H1 (cell line): ENCODE measurements at regions not wholly inside any gene's neighbourhood (a gene's known extent, or its start where the extent isn't known, plus 50 kb on each side); places are given as distances from the start of the nearest gene placed in this dataset.

Source experiments
- CTCF ChIA-PET: fragments of 300-600 bp; sonication (Branson Sonifier 250); formaldehyde crosslinking; loops from one replicate; lab custom pipeline; 2021; ENCODE audit not compliant: partially characterized antibody; lab: Charles Lee
- POLR2A ChIA-PET: fragments of 300-600 bp; sonication (Branson Sonifier 250); formaldehyde crosslinking; loops from one replicate; lab custom pipeline; 2021; ENCODE audit warnings: inconsistent platforms; ENCODE audit not compliant: partially characterized antibody; lab: Charles Lee
- DNase-seq, 2 experiments: peaks; one replicate each; pipeline versions ENCODE4 v3.0.0 to v3.0.0-alpha.2; 2010 to 2022; ENCODE audit warnings: low spot score in 2 of 2, low read depth in 1 of 2, mixed read lengths in 1 of 2
- FAIRE-seq: peaks from 2 replicates; lab custom pipeline; 2011; peaks lifted over from hg19 to GRCh38; lab: Jason Lieb, UNC
- H2AFZ ChIP-seq: 2 replicates; pipeline ENCODE4 v1.8.1; 2012; ENCODE audit warnings: low read length, inconsistent platforms
- H2AK5ac ChIP-seq: 2 replicates; pipeline ENCODE4 v1.6.1; 2013; ENCODE audit warnings: low read depth, low read length
- H2BK120ac ChIP-seq: replicated peaks from 2 replicates; pipeline ENCODE3; 2013; ENCODE audit warnings: low read depth, low read length, inconsistent platforms
- H2BK12ac ChIP-seq: 2 replicates; pipeline ENCODE4 v1.6.1; 2013; ENCODE audit warnings: low read depth, low read length
- H2BK15ac ChIP-seq: 2 replicates; pipeline ENCODE4 v1.6.1; 2013; ENCODE audit warnings: low read length
- H2BK20ac ChIP-seq: 2 replicates; pipeline ENCODE4 v1.6.1; 2013; ENCODE audit warnings: low read length
- H2BK5ac ChIP-seq: 2 replicates; pipeline ENCODE4 v1.6.1; 2013; ENCODE audit warnings: low read depth, low read length
- H3K14ac ChIP-seq: 2 replicates; pipeline ENCODE4 v1.6.1; 2013; ENCODE audit warnings: inconsistent platforms; ENCODE audit not compliant: insufficient read length
- H3K18ac ChIP-seq: 2 replicates; pipeline ENCODE4 v1.6.1; 2013; ENCODE audit warnings: low read length; ENCODE audit errors: extremely low read depth
- H3K23ac ChIP-seq: 2 replicates; pipeline ENCODE4 v1.6.1; 2013; ENCODE audit warnings: inconsistent platforms; ENCODE audit not compliant: insufficient read length
- H3K23me2 ChIP-seq: 2 replicates; pipeline ENCODE4 v1.6.1; 2013; ENCODE audit warnings: low read depth, low read length
- H3K27ac ChIP-seq: 2 replicates; pipeline ENCODE4 v1.6.1; 2011; ENCODE audit warnings: low read depth, low read length, inconsistent platforms
- H3K27me3 ChIP-seq, 4 experiments: replicated peaks in 1 of 4; 1 replicate in 1 of 4; 2 replicates in 3 of 4; pipeline versions ENCODE4 v1.6.1 to v1.8.1; 2011 to 2013; ENCODE audit warnings: low read length in 3 of 4, mild to moderate bottlenecking in 3 of 4, inconsistent platforms in 2 of 4, mixed read lengths in 2 of 4, moderate library complexity in 1 of 4; ENCODE audit not compliant: control insufficient read depth in 3 of 4, insufficient read depth in 3 of 4; ENCODE audit errors: extremely low read depth in 1 of 4
- H3K36me3 ChIP-seq, 4 experiments: 2 replicates each; pipeline versions ENCODE4 v1.6.1 to v1.8.1; 2011 to 2013; ENCODE audit warnings: mild to moderate bottlenecking in 4 of 4, low read length in 3 of 4, moderate library complexity in 2 of 4, control low read depth in 1 of 4, inconsistent platforms in 1 of 4; ENCODE audit not compliant: insufficient read depth in 4 of 4, control insufficient read depth in 2 of 4
- H3K4ac ChIP-seq: replicated peaks from 2 replicates; pipeline ENCODE3; 2013; ENCODE audit warnings: low read length, low read depth, mixed read lengths, inconsistent platforms; ENCODE audit not compliant: insufficient read length
- H3K4me1 ChIP-seq, 4 experiments: replicated peaks in 1 of 4; 1 replicate in 1 of 4; 2 replicates in 3 of 4; pipeline versions ENCODE4 v1.6.1 to v1.8.1; 2011 to 2013; ENCODE audit warnings: low read length in 3 of 4, inconsistent platforms in 2 of 4, mixed read lengths in 1 of 4; ENCODE audit not compliant: insufficient read depth in 4 of 4, control insufficient read depth in 3 of 4
- H3K4me2 ChIP-seq, 2 experiments: 2 replicates each; pipeline versions ENCODE4 v1.6.1 to v1.8.1; 2011 to 2013; ENCODE audit warnings: low read depth in 2 of 2, low read length in 2 of 2, control low read depth in 1 of 2, inconsistent platforms in 1 of 2, mild to moderate bottlenecking in 1 of 2; ENCODE audit not compliant: insufficient read depth in 1 of 2
- H3K4me3 ChIP-seq, 4 experiments: fragments of 200-600, 300-600 bp in 1 of 4; sonication (generic), shearing (Covaris generic), sonication (Bioruptor Twin) in 1 of 4; 2 replicates each; pipeline versions ENCODE4 v1.5.1 to v1.8.1; 2011 to 2016; ENCODE audit warnings: low read length in 4 of 4, low read depth in 3 of 4, control low read depth in 2 of 4, inconsistent platforms in 2 of 4, mild to moderate bottlenecking in 2 of 4, mixed read lengths in 1 of 4, moderate library complexity in 1 of 4; ENCODE audit not compliant: insufficient read depth in 2 of 4; ENCODE audit errors: extremely low read depth in 1 of 4
- H3K56ac ChIP-seq: replicated peaks from 2 replicates; pipeline ENCODE3; 2013; ENCODE audit warnings: low read depth, mild to moderate bottlenecking, mixed read lengths, low read length, inconsistent platforms; ENCODE audit not compliant: insufficient read length
- H3K79me1 ChIP-seq: 2 replicates; pipeline ENCODE4 v1.6.1; 2013; ENCODE audit warnings: low read depth, low read length, control low read depth
- H3K79me2 ChIP-seq, 2 experiments: 2 replicates each; pipeline versions ENCODE4 v1.6.1 to v1.8.1; 2012 to 2013; ENCODE audit warnings: low read length in 2 of 2, mild to moderate bottlenecking in 2 of 2, inconsistent platforms in 1 of 2; ENCODE audit not compliant: insufficient read depth in 2 of 2, control insufficient read depth in 1 of 2
- H3K9ac ChIP-seq, 4 experiments: replicated peaks in 1 of 4; 1 replicate in 1 of 4; 2 replicates in 3 of 4; pipeline versions ENCODE4 v1.6.1 to v1.8.1; 2011 to 2013; ENCODE audit warnings: low read depth in 3 of 4, low read length in 3 of 4, control low read depth in 2 of 4, mild to moderate bottlenecking in 2 of 4, moderate library complexity in 2 of 4, inconsistent platforms in 1 of 4; ENCODE audit errors: extremely low read depth in 1 of 4
- H3K9me3 ChIP-seq, 2 experiments: 2 replicates each; pipeline versions ENCODE4 v1.6.1 to v1.8.1; 2012 to 2013; ENCODE audit warnings: mild to moderate bottlenecking in 2 of 2, moderate library complexity in 2 of 2, control low read depth in 1 of 2, inconsistent platforms in 1 of 2, low read depth in 1 of 2, low read length in 1 of 2, mixed read lengths in 1 of 2; ENCODE audit not compliant: insufficient read depth in 2 of 2
- H4K20me1 ChIP-seq, 2 experiments: replicated peaks in 1 of 2; 2 replicates each; pipeline versions ENCODE3 to v1.8.1; 2011 to 2013; ENCODE audit warnings: inconsistent platforms in 2 of 2, low read length in 2 of 2, mild to moderate bottlenecking in 1 of 2; ENCODE audit not compliant: insufficient read depth in 2 of 2, control insufficient read depth in 1 of 2
- H4K5ac ChIP-seq: 2 replicates; pipeline ENCODE4 v1.6.1; 2013; ENCODE audit warnings: low read length, low read depth, mixed read lengths, inconsistent platforms; ENCODE audit not compliant: insufficient read length
- H4K8ac ChIP-seq: 2 replicates; pipeline ENCODE4 v1.8.0; 2013; ENCODE audit warnings: mild to moderate bottlenecking, moderate library complexity, low read length, inconsistent platforms; ENCODE audit not compliant: insufficient read depth; ENCODE audit errors: extremely low read depth
- H4K91ac ChIP-seq: replicated peaks from 2 replicates; pipeline ENCODE3; 2013; ENCODE audit warnings: low read length, mixed read lengths, inconsistent platforms; ENCODE audit not compliant: insufficient read length
- CBX5 ChIP-seq: fragments of 300-800, 300-1000 bp; sonication (generic); IDR thresholded peaks from 2 replicates; pipeline ENCODE4 v1.7.1; 2016; ENCODE audit warnings: antibody characterized with exemption, low read length, low read depth
- CHD2 ChIP-seq: IDR thresholded peaks from 2 replicates; pipeline ENCODE4 v1.6.1; 2012; ENCODE audit warnings: low read length, improper control_type of control experiment
- EGR1 ChIP-seq: IDR thresholded peaks from 2 replicates; pipeline ENCODE4 v1.6.1; 2011; ENCODE audit warnings: low read depth, low read length, borderline replicate concordance
- JUN ChIP-seq: IDR thresholded peaks from 2 replicates; pipeline ENCODE4 v1.6.1; 2011; ENCODE audit warnings: low read depth, mild to moderate bottlenecking, improper control_type of control experiment, low read length
- KDM1A ChIP-seq: fragments of 200-600, 300-600 bp; sonication (generic); IDR thresholded peaks from 2 replicates; pipeline ENCODE4 v1.7.1; 2016; ENCODE audit warnings: mild to moderate bottlenecking, low read length, borderline replicate concordance
- SUZ12 ChIP-seq: fragments of 200-600 bp; sonication (generic); IDR thresholded peaks from 2 replicates; pipeline ENCODE4 v1.6.1; 2012; ENCODE audit warnings: mild to moderate bottlenecking, inconsistent platforms, low read length, moderate library complexity, mixed read lengths
- TBP ChIP-seq: IDR thresholded peaks from 2 replicates; pipeline ENCODE4 v1.6.1; 2011; ENCODE audit warnings: low read depth, low read length, improper control_type of control experiment
- WGBS, 2 experiments: shearing (Covaris generic) in 1 of 2; methylation state at CpG; one replicate each; pipeline versions ENCODE4 v1.1.6 to v1.1.7; 2013 to 2015; ENCODE audit warnings: low lambda C conversion rate in 2 of 2, mixed read lengths in 2 of 2, inconsistent platforms in 1 of 2, low coverage in 1 of 2, missing lambda C conversion rate in 1 of 2; ENCODE audit not compliant: insufficient replicate concordance in 2 of 2, insufficient coverage in 1 of 2, insufficient read length in 1 of 2; ENCODE audit errors: extremely low coverage in 1 of 2, missing lambda C conversion rate in 1 of 2; 5-methylcytosine and 5-hydroxymethylcytosine counted together
- TF ChIP-seq, protein P1 (sequence below): IDR thresholded peaks from 2 replicates; pipeline ENCODE4 v1.6.1; 2011; ENCODE audit warnings: low read depth, mild to moderate bottlenecking, low read length; ENCODE audit not compliant: insufficient read depth
- TF ChIP-seq, protein P2 (sequence below), 3 experiments: IDR thresholded peaks; 1 replicate in 2 of 3; 2 replicates in 1 of 3; pipeline versions ENCODE4 v1.5.1 to v1.6.1; 2011; ENCODE audit warnings: low read length in 3 of 3, mild to moderate bottlenecking in 3 of 3, inconsistent platforms in 2 of 3, low read depth in 1 of 3, moderate library complexity in 1 of 3; ENCODE audit not compliant: insufficient read depth in 1 of 3; ENCODE audit errors: control extremely low read depth in 1 of 3

DNA sequence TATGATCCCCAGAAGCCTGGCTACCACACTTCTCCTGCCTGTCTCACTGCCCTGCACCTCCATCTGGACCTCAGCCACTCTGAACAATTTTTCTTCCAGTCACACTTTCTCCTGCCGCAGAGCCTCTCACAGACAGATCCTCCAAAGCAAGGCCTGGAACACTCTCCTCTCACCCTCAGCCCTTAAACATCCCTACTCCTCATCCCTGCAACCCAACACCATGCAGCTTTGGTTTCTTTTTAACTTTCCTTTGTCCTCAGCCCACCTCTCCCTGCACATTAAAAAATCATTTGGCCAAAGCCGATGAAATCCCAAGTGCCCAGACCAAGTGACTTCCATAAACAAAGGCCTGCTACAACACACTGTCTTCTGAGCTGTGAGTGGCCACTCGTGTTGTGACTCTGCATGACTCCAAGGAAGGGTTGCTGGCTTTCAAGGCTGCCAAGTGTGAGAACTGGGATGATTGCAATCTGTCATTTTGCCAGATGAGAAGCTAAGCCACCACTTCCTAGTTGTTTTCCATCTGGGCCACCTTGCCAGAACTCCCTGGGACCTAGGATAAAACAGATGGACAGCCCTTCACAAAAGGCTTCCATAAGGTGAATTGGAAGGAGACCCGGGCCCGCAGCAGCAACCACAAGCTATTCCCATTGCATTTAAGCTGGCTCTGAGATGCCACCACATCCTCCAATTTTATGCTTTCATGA, 144.4 kb upstream of the SSTR4 start:
- H2BK15ac ChIP-seq, result no peak overlapping the region
- no peak for FAIRE-seq
- no peak overlapping the region for H4K5ac ChIP-seq
- no peak overlapping the region for H2BK12ac ChIP-seq
- no peak overlapping the region for H3K4ac ChIP-seq
- no peaks in the 10 kb centered on the region for H3K23me2 ChIP-seq
- no peaks in the 10 kb centered on the region for H3K79me1 ChIP-seq
- no peak for DNase-seq
- H2AK5ac ChIP-seq, result no peak overlapping the region
- WGBS, 2 experiments, result 88% methylated on average over 5 of the region's 5 CpGs; no CpG with 5 or more reads in 1 of the 2 experiments
- no peak overlapping the region for H3K14ac ChIP-seq
- no peak overlapping the region for H3K56ac ChIP-seq
- no peak overlapping the region for H3K18ac ChIP-seq
- 0 out of 2 replicates have a peak overlapping the region, but pooled peaks have one; percentile 30 for H2AFZ ChIP-seq
- H2BK120ac ChIP-seq, result no peak overlapping the region
- H3K4me2 ChIP-seq, result no peak overlapping the region
- no peaks in the 10 kb centered on the region for H3K9me3 ChIP-seq
- no peak overlapping the region for H2BK5ac ChIP-seq
- no peaks in the 10 kb centered on the region for H3K4me1 ChIP-seq
- H3K27me3 ChIP-seq, result no peaks in the 10 kb centered on the region
- no peaks in the 10 kb centered on the region for H3K79me2 ChIP-seq
- ChIA-PET POLR2A (no interaction called here), CTCF (interaction anchor here (0.7 to 1.4 kb wide), 4 partner anchors 17 to 167 kb away, joined by 3 to 4 read pairs (median 4); no protein-coding TSS in a partner anchor)
- H3K9ac ChIP-seq, result no peak overlapping the region
- H4K91ac ChIP-seq, result no peak overlapping the region
- H3K4me3 ChIP-seq, result no peak overlapping the region
- H4K20me1 ChIP-seq, result no peaks in the 10 kb centered on the region
- H3K27ac ChIP-seq, result no peak overlapping the region
- H3K23ac ChIP-seq, result no peak overlapping the region
- H3K36me3 ChIP-seq, result no peaks in the 10 kb centered on the region
- H4K8ac ChIP-seq, result no peak overlapping the region
- no peak overlapping the region for H2BK20ac ChIP-seq
- TF ChIP-seq SUZ12 (no peak), TBP (no peak), JUN (no peak), CHD2 (no peak), EGR1 (no peak), KDM1A (no peak), CBX5 (no peak)
- TF ChIP-seq, protein P1, sequence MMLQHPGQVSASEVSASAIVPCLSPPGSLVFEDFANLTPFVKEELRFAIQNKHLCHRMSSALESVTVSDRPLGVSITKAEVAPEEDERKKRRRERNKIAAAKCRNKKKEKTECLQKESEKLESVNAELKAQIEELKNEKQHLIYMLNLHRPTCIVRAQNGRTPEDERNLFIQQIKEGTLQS, result no peak
- TF ChIP-seq, protein P2, sequence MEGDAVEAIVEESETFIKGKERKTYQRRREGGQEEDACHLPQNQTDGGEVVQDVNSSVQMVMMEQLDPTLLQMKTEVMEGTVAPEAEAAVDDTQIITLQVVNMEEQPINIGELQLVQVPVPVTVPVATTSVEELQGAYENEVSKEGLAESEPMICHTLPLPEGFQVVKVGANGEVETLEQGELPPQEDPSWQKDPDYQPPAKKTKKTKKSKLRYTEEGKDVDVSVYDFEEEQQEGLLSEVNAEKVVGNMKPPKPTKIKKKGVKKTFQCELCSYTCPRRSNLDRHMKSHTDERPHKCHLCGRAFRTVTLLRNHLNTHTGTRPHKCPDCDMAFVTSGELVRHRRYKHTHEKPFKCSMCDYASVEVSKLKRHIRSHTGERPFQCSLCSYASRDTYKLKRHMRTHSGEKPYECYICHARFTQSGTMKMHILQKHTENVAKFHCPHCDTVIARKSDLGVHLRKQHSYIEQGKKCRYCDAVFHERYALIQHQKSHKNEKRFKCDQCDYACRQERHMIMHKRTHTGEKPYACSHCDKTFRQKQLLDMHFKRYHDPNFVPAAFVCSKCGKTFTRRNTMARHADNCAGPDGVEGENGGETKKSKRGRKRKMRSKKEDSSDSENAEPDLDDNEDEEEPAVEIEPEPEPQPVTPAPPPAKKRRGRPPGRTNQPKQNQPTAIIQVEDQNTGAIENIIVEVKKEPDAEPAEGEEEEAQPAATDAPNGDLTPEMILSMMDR (IDR thresholded peaks at IDR 0.05; ENCODE audit: control extremely low read depth in 1 of 3, insufficient read depth in 1 of 3, low read depth in 1 of 3, low read length in 3 of 3), result no peak
